ENCODE measurements at regions not wholly inside any gene's neighbourhood (a gene's known extent, or its start where the extent isn't known, plus 50 kb on each side); places are given as distances from the start of the nearest gene placed in this dataset.

DNA sequence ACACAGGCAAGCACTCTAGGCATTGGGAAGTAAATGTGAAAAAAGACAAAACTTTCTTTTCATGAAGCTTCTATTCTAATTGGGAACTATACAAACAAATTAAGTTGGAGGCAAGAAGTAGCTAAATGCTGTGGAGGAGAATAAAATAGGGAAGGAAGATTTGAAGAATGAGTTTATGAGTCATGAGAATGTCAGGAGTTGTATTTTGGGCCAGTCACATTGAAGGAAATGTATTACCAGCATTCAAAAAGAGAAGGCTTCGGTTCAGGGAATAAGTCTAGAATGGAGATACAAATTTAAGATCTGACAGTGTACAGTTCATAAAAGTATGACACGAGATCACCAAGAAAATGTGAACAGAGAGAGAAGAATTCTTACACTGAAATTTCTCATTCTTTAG lies 666.5 kb downstream of the ADCYAP1 start:
- no peak for ATAC-seq
- intact Hi-C loops (cut with DNase I): no loop called here

DNA sequence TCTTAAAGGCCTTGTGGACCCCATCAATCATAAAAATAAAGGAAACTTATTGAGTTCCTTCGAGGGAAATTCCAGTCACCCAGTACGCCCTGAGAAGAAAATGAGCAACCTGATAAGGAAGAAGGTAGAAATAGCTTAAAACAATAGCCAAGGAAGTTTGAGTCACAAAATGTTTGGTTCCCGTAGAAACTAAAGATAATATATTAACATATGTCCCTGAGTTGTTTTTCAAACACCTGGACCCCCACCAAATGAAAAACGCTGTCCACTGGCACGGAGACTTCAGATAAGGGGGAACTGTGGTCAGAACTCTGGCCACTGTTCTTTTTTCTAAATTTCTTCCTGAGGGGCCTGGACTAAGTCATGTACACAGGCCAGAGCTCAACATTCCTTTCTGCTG lies 669.1 kb downstream of the ADCYAP1 start:
- intact Hi-C loops (cut with DNase I): no loop called here
- no peak for DNase-seq (ENCODE audit: low spot score)
- no peak for ATAC-seq

More for the DNA sequence above, 666.5 kb downstream of the ADCYAP1 start:
- no peak for DNase-seq (ENCODE audit: low spot score)

DNA sequence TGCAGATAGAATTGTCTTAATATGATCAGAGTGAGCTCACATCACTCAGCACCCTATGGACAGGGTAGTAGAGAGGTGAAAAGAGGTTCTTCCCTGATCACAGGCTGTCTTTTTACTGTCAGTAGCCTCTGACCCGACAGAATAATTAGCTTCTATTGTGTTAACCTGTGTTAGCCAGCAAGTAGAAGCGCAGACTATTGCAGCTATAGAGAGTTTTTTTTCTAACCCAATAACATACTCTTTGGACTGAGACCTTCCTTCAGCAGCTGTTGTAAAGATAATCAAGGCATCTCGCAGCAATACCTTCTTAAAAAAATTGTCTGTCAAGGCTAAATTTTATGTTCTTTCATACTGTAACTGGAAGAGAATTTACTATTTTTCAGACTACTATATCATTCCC lies 670.4 kb downstream of the ADCYAP1 start:
- ATAC-seq: no peak
- no peak for DNase-seq (ENCODE audit: low spot score)
- intact Hi-C loops (cut with DNase I): no loop called here

DNA sequence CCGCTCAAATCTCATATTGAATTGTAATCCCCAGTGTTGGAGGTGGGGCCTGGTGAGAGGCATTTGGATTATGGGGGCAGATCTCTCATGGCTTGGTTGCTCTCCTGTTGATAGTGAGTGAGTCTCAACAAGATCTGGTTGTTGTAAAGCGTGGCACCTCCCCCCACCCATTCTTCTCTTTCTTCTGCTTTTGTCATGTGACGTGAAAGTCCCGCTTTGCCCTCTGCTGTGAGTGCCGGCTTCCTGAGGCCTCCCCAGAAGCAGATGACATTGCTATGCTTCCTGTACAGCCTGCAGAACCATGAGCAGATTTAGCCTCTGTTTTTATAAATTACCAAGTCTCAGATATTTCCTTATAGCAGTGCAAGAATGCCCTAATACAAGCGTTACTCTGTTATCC lies 673.8 kb downstream of the ADCYAP1 start:
- intact Hi-C loops (cut with DNase I): no loop called here
- DNase-seq (ENCODE audit: low spot score): no peak

DNA sequence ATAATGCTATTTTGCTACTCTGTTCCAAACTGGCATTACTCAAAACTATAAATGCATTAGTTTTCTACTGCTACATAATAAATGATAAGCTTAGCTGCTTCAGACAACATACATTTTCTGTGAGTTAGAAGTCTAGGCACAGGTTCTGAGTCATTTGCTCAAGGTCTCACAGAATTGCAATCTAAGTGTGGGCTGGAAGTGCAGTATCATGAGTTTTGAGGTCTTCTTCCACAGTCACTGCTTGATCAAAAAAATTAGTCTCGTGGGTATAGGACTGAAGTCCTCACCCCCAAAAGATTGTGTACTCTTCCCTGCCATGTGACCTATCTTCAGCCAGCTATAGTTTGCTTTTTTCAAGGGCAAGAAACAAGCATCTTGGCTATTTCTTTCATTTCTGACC lies 676.9 kb downstream of the ADCYAP1 start:
- intact Hi-C loops (cut with DNase I): no loop called here
- ATAC-seq (no peak), DNase-seq (ENCODE audit: low spot score) (no peak)

More for the DNA sequence above, 673.8 kb downstream of the ADCYAP1 start:
- peak; percentile 39 for ATAC-seq

DNA sequence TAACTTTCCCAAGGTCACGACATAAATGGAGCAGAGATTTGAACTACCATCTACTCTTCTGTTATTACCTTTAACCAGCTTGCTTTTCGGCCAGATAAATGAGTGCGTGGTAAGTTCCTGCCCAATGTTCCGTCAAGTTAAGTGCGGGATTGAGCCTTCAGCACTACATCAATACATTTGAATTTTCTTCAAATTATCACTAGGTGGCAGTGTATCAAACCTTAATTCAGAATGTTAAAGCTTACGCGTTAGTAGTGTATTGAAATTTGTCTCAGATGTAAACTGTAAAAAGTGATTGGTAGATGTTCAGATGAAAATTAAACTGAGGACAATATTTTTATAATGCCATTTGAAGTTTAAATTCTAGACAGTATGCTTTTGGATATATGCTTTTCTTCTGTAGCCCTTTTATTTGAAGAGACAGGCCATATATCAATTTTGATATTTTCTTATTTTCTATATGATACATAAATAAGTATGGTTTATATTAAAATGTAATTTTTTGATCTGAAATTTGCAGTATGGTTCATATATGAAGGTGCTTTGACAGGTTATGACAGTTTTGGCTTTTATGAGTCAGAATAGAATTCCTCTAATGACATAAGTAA lies 681.3 kb downstream of the ADCYAP1 start:
- intact Hi-C loops (cut with DNase I): no loop called here
- ATAC-seq: no peak
- no peak for DNase-seq (ENCODE audit: low spot score)

DNA sequence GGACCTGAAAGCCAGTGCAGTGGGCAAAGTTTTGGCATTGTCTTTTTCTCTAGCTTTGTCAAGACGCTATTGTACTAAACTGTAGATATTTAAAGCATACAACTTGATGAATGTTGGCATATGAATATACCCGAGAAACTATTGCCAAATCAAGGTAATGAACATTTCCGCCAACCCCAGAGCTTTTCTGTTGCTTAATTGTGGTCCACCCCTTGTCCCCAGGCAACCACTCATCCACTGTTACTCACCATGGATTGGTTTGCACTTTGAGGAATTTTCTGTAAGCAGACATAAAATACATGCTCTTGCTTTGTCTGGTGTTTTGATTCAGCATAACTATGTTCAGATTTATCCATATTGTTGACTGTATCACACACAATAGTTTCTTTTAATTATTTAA lies 688.4 kb downstream of the ADCYAP1 start:
- intact Hi-C loops (cut with DNase I): no loop called here
- ATAC-seq: no peak
- no peak for DNase-seq (ENCODE audit: low spot score)

DNA sequence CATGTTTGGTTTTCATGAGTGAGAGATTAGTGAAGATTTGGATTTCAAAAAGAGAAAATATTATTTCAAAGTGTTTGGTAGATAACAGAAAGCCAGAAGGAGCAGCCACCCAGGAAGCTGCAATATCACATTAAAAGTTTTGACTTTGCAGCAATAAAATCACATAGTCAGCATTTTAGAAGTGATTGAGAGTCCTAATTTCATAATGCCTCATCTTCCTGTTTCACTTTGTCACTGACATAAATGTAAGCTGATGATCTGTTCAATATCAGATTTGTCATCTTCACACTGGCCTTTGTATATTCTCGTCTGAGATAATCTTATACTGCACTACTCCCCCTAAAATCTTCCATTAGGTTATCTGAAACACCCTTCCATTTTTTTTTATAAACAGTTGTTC lies 690.5 kb downstream of the ADCYAP1 start:
- intact Hi-C loops (cut with DNase I): no loop called here
- DNase-seq (ENCODE audit: low spot score) (no peak), ATAC-seq (no peak)

DNA sequence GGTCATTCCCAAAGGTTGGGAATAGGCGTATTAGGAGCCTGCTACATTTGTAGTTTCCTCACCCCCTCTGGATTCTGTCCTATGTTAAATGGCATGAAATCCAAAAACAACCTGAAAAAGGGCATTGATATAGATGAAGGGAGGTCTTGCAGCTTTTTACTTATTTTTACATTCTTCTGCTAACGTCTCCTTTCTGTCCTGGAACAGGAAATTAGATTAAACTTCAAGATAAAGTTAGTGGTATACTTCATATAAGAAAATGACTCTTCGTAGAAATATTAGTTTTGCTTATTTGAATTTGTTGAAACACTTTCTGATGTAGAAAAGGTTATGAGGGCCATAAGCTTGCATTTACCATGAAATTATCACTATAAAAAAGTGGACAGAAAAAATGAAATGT lies 694.5 kb downstream of the ADCYAP1 start:
- no peak for ATAC-seq
- no peak for DNase-seq (ENCODE audit: low spot score)
- intact Hi-C loops (cut with DNase I): no loop called here

DNA sequence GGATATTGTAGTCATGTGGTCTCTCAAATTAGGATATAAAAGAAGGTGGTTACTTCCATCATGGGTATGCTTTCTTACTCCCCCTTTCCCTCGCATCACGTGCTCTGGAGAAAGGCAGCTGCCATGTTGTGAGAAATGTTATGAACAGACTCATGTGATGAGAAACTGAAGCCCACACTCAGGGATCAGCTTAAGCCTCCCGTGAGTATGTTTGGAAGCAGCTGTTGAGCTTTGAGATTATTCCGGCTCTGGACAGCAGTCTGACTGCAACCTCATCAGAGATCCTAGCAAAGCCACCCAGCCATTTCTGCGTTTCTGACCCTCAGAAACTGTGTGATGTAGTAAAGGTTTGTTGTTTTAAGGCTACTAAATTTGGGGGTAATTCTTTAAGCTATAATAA lies 700.1 kb downstream of the ADCYAP1 start:
- no peak for ATAC-seq
- intact Hi-C loops (cut with DNase I): no loop called here
- no peak for DNase-seq (ENCODE audit: low spot score)

DNA sequence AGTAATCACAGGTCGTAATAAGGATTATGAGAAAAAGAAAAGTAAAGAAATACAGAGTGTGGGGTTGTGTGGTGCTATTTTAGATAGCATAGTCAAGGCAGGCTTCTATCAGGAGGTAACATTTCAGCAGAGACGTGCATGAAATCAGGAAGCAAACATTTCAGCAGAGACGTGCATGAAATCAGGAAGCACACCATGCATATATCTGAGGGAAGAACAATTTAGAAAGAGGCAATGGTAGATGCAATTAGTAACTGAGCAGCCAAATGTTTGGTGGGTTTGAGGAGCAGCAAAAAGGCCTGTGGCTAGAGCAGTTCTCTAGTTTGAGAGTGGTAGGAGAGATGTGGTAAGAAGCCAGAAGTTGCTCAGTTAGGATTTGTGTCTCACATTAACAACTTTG lies 713.7 kb downstream of the ADCYAP1 start:
- DNase-seq (ENCODE audit: low spot score) (no peak), ATAC-seq (no peak)
- intact Hi-C loops (cut with DNase I): no loop called here

DNA sequence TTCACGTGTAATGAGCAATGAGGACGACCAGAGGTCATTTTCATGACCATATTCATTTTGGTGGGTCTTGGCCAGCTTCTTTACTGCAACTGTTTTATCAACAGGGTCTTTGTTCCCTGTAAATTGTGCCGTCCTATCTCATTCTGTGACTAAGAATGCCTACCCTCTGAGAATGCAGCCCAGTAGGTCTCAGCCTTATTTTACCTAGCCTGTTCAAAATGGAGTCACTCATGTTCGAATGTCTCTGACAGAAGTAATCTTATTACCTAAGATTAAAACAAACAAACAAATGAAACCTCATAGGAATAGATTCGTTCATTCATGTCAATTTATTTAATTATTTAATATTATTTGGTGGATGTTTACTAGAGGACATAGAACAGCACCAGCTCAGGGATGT lies 714.8 kb downstream of the ADCYAP1 start:
- ATAC-seq (no peak), DNase-seq (ENCODE audit: low spot score) (no peak)
- intact Hi-C loops (cut with DNase I): no loop called here

DNA sequence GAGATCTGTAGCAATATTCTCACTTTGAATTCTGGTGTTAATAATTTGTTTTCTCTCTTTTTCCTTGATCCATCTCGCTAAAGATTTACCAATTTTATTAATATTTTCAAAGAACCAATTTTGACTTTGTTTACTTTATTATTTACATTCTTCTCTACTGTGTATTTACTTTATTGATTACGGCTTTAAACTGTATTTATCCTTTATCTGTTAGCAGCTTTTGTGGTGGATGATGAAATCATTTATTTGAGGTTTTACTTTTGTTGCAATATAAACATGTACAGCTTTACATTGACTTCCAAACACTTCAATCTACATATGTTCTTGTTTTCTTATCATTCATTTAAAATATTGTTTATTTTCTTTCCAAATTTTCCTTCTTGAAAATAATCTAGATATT lies 719.9 kb downstream of the ADCYAP1 start:
- no peak for ATAC-seq
- intact Hi-C loops (cut with DNase I): no loop called here
- no peak for DNase-seq (ENCODE audit: low spot score)

DNA sequence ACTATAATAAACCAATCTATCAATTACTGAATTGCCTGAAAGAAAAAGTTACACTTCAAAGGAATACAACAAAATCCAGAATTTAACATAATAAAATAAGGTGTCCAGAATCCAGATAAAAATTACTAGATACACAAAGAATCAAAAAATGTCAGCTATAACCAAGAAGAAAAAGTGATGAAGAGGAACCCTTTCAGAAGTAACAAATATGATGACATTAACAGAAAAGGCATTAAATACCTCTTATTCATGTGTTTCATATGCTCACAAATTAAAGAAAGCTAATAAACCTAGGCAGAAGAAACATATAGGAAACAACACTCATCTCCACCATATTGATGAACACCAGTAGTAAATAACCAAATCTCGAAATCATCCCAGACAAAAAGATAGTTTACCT lies 722.8 kb downstream of the ADCYAP1 start:
- intact Hi-C loops (cut with DNase I): no loop called here
- DNase-seq (ENCODE audit: low spot score) (no peak), ATAC-seq (no peak)

DNA sequence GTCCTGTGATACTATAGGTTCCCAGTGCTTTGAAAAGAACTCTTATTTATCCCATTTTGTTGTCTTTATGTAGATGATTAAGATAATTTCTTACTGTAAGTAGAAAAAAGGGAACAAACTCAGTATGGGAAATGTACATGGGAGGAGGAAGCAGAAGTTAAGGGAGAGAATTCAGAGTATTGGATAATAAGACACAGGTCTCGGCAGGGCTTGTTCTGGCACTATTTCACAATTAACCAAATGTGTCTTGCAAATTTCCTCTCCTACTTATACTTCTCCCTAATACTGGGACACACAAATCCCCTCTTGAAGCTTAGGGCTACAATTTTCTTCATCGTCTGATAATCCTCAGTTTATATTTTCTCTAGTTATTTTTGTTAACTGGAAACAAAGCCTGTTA lies 744.0 kb downstream of the ADCYAP1 start:
- no peak for DNase-seq (ENCODE audit: low spot score)
- no peak for ATAC-seq
- intact Hi-C loops (cut with DNase I): no loop called here

DNA sequence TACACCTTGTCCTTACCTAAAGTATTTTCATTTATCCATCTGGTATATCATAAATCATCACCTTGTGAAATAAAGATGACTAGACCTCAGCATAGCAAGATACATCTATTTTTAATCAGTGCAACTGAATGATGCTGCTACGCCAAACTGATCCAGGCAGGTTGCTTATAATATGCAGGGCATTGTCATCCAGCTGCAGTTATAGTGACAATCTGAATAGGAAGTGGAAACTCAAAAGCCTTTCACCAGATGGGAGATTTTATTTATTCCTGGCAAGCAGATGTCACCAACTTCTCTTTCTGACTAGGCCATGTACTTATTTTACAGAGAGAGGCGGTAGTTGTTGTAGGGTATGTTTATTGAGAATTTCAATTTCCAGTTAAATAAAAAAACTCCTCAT lies 747.3 kb downstream of the ADCYAP1 start:
- intact Hi-C loops (cut with DNase I): no loop called here
- ATAC-seq: no peak
- no peak for DNase-seq (ENCODE audit: low spot score)

DNA sequence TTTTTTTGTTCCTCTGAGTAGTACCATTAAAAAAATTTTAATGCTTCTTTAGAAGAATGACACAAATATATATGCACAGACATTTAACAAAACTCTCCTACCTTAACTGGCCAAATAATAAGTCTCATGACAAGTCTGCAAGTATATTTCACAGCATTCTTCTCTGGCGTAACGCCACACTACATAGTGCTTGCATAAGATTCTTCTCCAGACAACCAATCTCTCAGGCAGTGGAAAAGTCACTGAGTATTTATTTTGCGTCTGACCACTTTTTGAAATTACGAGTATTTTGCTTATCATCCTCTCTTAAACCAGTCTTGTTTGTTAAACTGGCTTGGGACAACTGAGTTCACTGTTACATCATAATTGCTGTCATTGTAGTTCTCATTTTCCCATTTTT lies 749.2 kb downstream of the ADCYAP1 start:
- no peak for DNase-seq (ENCODE audit: low spot score)
- intact Hi-C loops (cut with DNase I): no loop called here

DNA sequence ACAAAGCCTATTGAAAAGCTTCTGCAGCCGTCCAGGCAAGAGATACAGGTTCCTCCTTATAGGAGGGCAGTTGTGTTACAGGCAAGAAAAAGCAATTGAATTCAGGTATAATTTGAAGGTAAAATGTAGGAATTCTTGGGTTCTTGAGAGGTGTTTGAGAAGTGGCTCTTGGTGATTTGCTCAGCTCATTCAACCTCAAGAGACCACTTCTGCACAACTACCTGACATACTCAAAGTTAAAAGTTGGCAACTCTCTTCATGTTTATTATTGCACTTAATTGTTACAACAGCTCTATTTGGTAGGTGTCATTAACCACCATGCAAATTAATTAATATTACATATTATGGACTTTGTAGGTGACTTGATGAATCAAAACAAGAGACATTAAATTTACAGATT lies 753.2 kb downstream of the ADCYAP1 start:
- intact Hi-C loops (cut with DNase I): no loop called here
- DNase-seq (ENCODE audit: low spot score) (no peak), ATAC-seq (no peak)

More for the DNA sequence above, 749.2 kb downstream of the ADCYAP1 start:
- ATAC-seq: no peak

DNA sequence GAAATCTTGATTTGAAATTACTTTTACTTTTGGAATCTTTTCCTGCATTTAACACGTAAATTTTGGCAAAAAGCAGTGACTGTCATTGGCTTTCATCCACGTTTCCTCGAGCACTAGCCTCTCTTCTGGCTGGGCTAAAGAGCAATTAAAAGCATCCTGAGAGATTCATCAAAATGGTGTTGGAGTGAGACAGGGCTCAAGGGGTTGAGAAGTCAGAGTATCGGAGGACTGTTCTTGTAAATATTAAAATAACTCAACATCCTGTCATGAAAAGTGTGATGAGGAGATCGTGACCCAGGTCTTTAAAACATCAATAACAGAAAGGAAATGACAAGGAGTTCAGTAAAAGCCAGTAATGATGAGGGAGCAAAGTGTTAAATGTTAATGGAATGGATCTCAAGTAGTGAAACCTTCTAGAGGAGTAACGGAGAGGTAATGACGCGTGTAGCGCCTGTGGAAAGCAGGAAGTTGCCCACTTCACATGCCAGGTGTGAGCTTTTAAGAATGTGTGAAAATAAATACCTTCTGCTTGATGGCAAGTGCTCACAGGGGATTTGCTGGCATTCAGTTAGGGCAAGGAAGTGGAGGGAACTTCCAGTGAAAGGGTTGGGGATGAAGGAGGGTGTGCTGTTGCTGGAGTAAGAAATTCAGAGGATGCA lies 754.4 kb downstream of the ADCYAP1 start:
- no peak for ATAC-seq
- no peak for DNase-seq (ENCODE audit: low spot score)
- intact Hi-C loops (cut with DNase I): no loop called here

DNA sequence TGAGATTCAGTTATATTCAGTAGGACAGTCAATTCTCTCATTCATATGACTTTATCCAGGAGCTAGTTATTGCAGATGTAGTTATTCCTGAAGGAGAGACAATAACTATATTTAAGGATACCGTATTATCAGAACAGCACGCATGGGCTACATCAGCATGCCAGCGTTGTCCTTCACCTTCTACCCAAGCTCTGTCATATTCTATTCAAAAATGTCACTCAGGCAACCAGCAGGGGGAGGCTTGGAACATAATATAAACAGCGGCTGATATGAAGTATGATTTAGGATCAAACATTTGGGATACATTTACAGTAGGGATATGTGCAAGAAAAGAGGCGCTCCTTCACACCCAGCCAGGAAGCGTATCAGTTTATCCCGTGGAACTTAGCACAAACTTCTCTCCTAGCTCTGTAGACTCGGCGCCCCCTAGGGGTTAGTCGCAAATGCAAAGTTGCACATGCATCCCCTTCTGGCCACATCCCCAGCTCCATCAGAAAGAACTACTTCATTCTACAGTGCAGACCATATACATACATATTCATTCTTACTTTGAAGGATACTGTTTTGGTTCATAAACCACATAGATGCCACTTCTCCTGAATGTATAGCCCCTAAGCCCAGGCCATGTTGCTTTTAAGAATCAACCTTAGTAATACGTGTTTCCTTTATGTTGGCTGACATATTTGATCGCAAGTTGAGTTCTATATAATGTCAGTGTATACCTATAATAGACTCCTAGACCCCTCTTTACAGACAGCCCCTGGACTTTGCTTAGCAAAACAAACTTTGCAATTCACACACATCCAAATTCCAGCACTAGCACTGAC lies 759.4 kb downstream of the ADCYAP1 start:
- no peak for ATAC-seq
- peak; percentile 75 for DNase-seq (ENCODE audit: low spot score)
- intact Hi-C loops (cut with DNase I): no loop called here
